Spleen (tissue), 11 donors: ENCODE measurements at regions not wholly inside any gene's neighbourhood (a gene's known extent, or its start where the extent isn't known, plus 50 kb on each side); places are given as distances from the start of the nearest gene placed in this dataset.

Experiments used
- DNase-seq: peaks from one replicate; pipeline ENCODE4 v3.0.0-alpha.2; 2020
- H3K27ac ChIP-seq, 8 donors: fragments of 200-600 bp; sonication (generic) in 7 of 8; 1 replicate in 4 of 8; 2 replicates in 4 of 8; pipeline versions ENCODE4 v1.5.0 to v1.8.0; 2016 to 2021; ENCODE audit warnings: inconsistent platforms in 4 of 8, mild to moderate bottlenecking in 4 of 8, moderate library complexity in 1 of 8
- H3K27me3 ChIP-seq, 7 donors: fragments of 200-600 bp; sonication (generic) in 6 of 7; replicated peaks in 1 of 7; 1 replicate in 4 of 7; 2 replicates in 3 of 7; pipeline versions ENCODE4 v1.5.0 to v1.8.0; 2016 to 2021; ENCODE audit warnings: inconsistent platforms in 3 of 7, mild to moderate bottlenecking in 1 of 7
- H3K36me3 ChIP-seq, 6 donors: fragments of 200-600 bp; sonication (generic) in 5 of 6; 1 replicate in 4 of 6; 2 replicates in 2 of 6; pipeline versions ENCODE4 v1.5.0 to v1.8.0; 2016 to 2021; ENCODE audit warnings: inconsistent platforms in 2 of 6
- H3K4me1 ChIP-seq, 6 donors: fragments of 200-600 bp; sonication (generic) in 5 of 6; 1 replicate in 3 of 6; 2 replicates in 3 of 6; pipeline versions ENCODE4 v1.5.0 to v1.8.0; 2016 to 2021; ENCODE audit warnings: inconsistent platforms in 3 of 6
- H3K4me3 ChIP-seq, 8 donors: fragments of 200-600 bp; sonication (generic) in 7 of 8; 1 replicate in 4 of 8; 2 replicates in 4 of 8; pipeline versions ENCODE4 v1.5.0 to v1.8.0; 2016 to 2021; ENCODE audit warnings: inconsistent platforms in 4 of 8, mild to moderate bottlenecking in 4 of 8, moderate library complexity in 2 of 8
- H3K9me3 ChIP-seq, 8 donors: fragments of 200-600 bp; sonication (generic) in 7 of 8; 1 replicate in 4 of 8; 2 replicates in 4 of 8; pipeline versions ENCODE4 v1.5.0 to v1.8.0; 2016 to 2021; ENCODE audit warnings: inconsistent platforms in 4 of 8
- POLR2A ChIP-seq, 3 donors: fragments of 450-650 bp; IDR thresholded peaks; one replicate each; pipeline ENCODE4 v1.5.1; 2017; ENCODE audit warnings: antibody characterized with exemption in 3 of 3, mild to moderate bottlenecking in 1 of 3
- POLR2AphosphoS5 ChIP-seq, 3 donors: sonication (generic); formaldehyde crosslinking; IDR thresholded peaks; one replicate each; pipeline ENCODE4 v1.5.1; 2017; ENCODE audit warnings: antibody characterized with exemption in 3 of 3
- WGBS, 5 donors: extraction: QIAGEN DNeasy Blood & Tissue Kit in 3 of 5; methylation state at CpG; one replicate each; pipeline versions ENCODE4 v1.1.5 to v1.1.7; 2013 to 2018; 5-methylcytosine and 5-hydroxymethylcytosine counted together
- intact Hi-C: fragments of 100-400 bp; cut with DNase I; formaldehyde crosslinking; loops from one replicate; pipeline ENCODE4 v1.15.0; 2023; ENCODE audit warnings: low total_unique reads
- TF ChIP-seq, protein P1 (sequence below), 11 experiments: fragments of 200-600 bp in 7 of 11; fragments of 450-650 bp in 4 of 11; sonication (generic) in 4 of 11; IDR thresholded peaks in 8 of 11; conservative IDR thresholded peaks in 3 of 11; 1 replicate in 7 of 11; 2 replicates in 4 of 11; pipeline versions ENCODE4 v1.4.0 to v1.8.0; 2016 to 2021; ENCODE audit warnings: antibody characterized with exemption in 11 of 11, inconsistent platforms in 4 of 11, mild to moderate bottlenecking in 1 of 11
- donor health status: healthy with polysubstance abuse.
- donor health status: DM: no; HTN: no; CAD: no; lungs with moderate emphysema.
- donor health status: DM: no; HTN: no; CAD: no.
- donor health status: Bipolar disorder and iron deficiency.
- donor health status: healthy.
- donor health status: DM: no; HTN: no; CAD: no.
- donor health status: DM: yes; HTN: yes; CAD: no.

DNA sequence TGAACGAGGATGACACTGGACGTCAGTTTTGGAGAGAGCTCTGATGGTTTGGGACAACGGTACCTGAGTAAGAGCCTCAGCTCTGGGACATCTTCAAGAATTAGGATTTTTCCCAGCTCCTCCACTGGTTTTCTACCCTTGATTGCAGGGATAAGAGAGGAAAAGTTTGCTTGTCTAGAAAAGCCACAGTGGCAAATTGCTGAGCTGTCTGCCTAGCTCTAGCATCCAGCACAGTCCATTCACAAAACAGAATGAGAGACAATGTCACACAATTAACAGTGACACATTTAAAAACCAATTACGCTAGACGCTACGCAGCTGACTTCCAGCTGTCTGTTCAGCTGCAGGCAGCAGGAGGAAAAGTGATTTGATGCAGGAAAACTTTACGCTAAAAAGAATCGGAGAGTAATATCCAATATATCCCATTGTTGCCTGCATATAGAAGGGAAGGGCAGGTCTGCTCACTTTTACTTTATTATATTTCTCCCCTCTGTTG lies 168.1 kb upstream of the PRICKLE1 start:
- H3K27me3 ChIP-seq: no peaks in the 10 kb centered on the region
- intact Hi-C loops: no loop called here
- no peaks in the 10 kb centered on the region for H3K36me3 ChIP-seq
- WGBS, 5 donors: 73 to 79% (median 77%) methylated on average over 8 of the region's 8 CpGs
- no peak overlapping the region for H3K4me3 ChIP-seq
- no peaks in the 10 kb centered on the region for H3K9me3 ChIP-seq
- DNase-seq: no peak
- peaks cover 0 to 4% (median 0%) of the 10 kb centered on the region in 6 donors for H3K4me1 ChIP-seq
- TF ChIP-seq POLR2A (IDR thresholded peaks at IDR 0.05) (no peak), POLR2AphosphoS5 (IDR thresholded peaks at IDR 0.05) (peak in 1 of 3 donors; percentile 50)
- H3K27ac ChIP-seq: no peak overlapping the region

DNA sequence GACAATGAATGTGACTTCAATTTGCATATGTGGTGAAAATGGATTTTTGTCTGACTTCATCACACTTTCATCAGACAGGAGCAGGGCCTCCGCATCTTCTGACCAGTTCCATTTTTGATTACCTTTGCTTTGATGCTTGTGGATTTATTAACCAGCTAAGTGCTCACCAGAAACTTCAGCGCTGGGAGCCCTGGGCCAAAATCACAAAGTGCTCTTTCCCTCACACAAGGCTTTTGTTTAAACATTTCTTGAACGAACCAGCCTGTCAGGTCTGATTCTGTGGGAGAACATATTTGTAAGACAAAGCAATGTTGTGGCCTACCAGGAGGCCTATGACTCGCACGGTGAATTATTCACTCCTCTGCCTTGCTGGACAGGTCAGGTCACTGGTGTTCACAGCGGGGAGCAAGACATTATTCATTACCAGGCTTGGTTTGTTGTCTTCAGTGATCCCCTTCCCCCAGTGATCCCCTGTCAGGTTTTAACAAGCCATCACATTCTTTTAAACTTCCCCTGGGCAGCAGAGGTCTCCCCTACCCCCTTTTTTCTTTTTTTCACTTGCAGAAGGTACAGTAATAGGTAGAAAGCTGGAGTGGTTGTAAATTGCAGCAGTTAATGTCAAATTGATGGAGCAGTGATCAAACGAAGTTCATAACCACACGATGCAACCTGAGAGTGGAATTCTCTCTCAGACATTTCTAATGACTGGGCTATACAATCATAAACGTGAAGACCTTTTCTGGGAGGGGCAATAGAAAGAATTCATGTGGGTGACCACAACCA lies 167.5 kb upstream of the PRICKLE1 start:
- H3K27ac ChIP-seq: no peak overlapping the region
- TF ChIP-seq POLR2A (IDR thresholded peaks at IDR 0.05): no peak
- TF ChIP-seq, protein P1, sequence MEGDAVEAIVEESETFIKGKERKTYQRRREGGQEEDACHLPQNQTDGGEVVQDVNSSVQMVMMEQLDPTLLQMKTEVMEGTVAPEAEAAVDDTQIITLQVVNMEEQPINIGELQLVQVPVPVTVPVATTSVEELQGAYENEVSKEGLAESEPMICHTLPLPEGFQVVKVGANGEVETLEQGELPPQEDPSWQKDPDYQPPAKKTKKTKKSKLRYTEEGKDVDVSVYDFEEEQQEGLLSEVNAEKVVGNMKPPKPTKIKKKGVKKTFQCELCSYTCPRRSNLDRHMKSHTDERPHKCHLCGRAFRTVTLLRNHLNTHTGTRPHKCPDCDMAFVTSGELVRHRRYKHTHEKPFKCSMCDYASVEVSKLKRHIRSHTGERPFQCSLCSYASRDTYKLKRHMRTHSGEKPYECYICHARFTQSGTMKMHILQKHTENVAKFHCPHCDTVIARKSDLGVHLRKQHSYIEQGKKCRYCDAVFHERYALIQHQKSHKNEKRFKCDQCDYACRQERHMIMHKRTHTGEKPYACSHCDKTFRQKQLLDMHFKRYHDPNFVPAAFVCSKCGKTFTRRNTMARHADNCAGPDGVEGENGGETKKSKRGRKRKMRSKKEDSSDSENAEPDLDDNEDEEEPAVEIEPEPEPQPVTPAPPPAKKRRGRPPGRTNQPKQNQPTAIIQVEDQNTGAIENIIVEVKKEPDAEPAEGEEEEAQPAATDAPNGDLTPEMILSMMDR (IDR thresholded peaks at IDR 0.05 in 8 of 11, conservative IDR thresholded peaks at IDR 0.05 in 3 of 11): no peak
- TF ChIP-seq POLR2AphosphoS5 (IDR thresholded peaks at IDR 0.05): no peak
- intact Hi-C loops: no loop called here
- H3K4me3 ChIP-seq: no peak overlapping the region
- no peaks in the 10 kb centered on the region for H3K36me3 ChIP-seq
- H3K9me3 ChIP-seq: no peaks in the 10 kb centered on the region
- 55 to 71% (median 62%) methylated on average over 9 of the region's 9 CpGs for WGBS, 5 donors
- peaks cover 0 to 4% (median 0%) of the 10 kb centered on the region in 6 donors for H3K4me1 ChIP-seq
- no peaks in the 10 kb centered on the region for H3K27me3 ChIP-seq
- no peak for DNase-seq

DNA sequence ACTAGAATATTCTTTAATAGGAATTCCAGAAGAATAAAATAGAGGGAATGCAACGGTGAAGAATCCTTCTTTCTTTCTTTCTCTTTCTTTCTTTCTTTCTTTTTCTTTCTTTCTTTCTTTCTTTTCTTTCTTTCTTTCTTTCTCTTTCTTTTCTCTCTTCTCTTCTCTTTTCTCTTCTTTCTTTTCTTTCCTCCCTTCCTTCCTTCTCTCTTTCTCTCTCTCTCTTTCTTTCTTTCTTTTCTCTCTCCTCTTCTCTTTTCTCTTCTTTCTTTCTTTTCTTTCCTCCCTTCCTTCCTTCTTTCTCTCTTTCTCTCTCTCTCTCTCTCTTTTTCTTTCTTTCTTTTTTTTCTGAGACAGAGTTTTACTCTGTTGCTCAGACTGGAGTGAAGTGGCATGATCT lies 160.8 kb upstream of the PRICKLE1 start:
- intact Hi-C loops: no loop called here
- H3K27ac ChIP-seq: no peak overlapping the region
- H3K4me3 ChIP-seq: no peak overlapping the region
- WGBS, 5 donors: 84 to 92% (median 87%) methylated on average over 1 of the region's 1 CpG
- H3K9me3 ChIP-seq: peaks cover 0 to 27% (median 10%) of the 10 kb centered on the region in 8 donors
- H3K27me3 ChIP-seq: no peaks in the 10 kb centered on the region
- H3K36me3 ChIP-seq: no peaks in the 10 kb centered on the region
- TF ChIP-seq POLR2AphosphoS5 (IDR thresholded peaks at IDR 0.05) (no peak), POLR2A (IDR thresholded peaks at IDR 0.05) (no peak)
- TF ChIP-seq, protein P1 (IDR thresholded peaks at IDR 0.05 in 8 of 11, conservative IDR thresholded peaks at IDR 0.05 in 3 of 11): no peak
- no peak for DNase-seq
- H3K4me1 ChIP-seq: no peaks in the 10 kb centered on the region

DNA sequence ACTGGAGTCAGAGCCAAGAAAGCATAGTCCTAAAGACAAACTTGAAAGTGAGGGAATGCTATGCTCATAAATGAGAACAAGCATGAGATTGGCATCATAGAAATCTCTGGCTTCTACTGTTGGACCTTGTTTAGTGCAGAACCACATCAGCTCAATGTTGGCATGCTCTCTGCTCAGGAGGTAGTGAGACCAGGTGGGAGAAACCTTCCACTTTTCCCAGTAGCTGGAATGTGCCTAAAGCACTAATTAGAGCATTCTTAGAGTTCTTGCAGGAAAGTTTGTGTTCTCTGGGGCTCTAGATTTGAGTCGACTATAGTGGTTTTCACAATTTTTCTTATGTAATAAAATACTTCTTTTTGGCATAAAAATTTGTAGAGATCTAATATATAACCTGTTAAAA lies 159.7 kb upstream of the PRICKLE1 start:
- WGBS, 5 donors: 82 to 100% (median 92%) methylated on average over 1 of the region's 1 CpG
- DNase-seq: no peak
- intact Hi-C loops: no loop called here

DNA sequence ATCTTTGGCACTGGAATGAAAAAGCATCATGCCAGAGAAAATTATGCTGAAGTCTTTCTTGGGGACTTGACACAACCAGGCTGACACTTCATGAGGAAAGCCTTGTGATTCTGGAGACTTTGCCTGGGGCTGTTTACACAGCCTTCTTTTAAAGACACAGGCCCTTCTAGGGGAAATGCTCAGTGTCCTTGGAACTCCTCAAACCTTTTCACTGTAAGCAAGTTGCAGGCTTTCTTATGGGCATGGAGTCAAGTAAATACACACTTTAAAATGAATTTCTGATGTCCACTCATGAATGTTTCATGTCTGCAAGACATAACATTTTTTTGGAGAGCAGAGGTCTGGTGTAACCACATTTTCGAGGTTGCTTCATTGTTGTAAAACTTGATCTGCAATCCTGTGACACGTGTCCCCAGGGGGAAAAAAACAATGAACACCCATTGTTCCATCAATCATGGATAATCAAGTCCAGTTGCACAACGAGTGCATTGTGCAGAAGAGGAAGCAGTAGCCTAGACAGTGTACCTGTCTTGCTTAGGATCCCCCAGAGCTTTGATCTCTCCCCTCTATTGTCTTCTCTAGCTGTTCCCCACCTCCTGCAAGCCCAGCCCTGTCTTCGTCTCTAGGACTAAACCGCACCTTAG lies 155.1 kb upstream of the PRICKLE1 start:
- WGBS, 5 donors: 48 to 66% (median 52%) methylated on average over 5 of the region's 5 CpGs
- intact Hi-C loops: no loop called here
- DNase-seq: no peak
- Histone ChIP-seq H3K4me1 (peaks cover 0 to 4% (median 0%) of the 10 kb centered on the region in 6 donors), H3K27me3 (no peaks in the 10 kb centered on the region), H3K27ac (no peak overlapping the region), H3K4me3 (no peak overlapping the region), H3K9me3 (peaks cover 0 to 26% (median 10%) of the 10 kb centered on the region in 8 donors), H3K36me3 (no peaks in the 10 kb centered on the region)
- TF ChIP-seq POLR2A (IDR thresholded peaks at IDR 0.05) (no peak), POLR2AphosphoS5 (IDR thresholded peaks at IDR 0.05) (no peak)
- TF ChIP-seq, protein P1 (IDR thresholded peaks at IDR 0.05 in 8 of 11, conservative IDR thresholded peaks at IDR 0.05 in 3 of 11): no peak

More for the DNA sequence above, 159.7 kb upstream of the PRICKLE1 start:
- peaks cover 0 to 29% (median 10%) of the 10 kb centered on the region in 8 donors for H3K9me3 ChIP-seq
- H3K27me3 ChIP-seq: no peaks in the 10 kb centered on the region
- H3K27ac ChIP-seq: no peak overlapping the region
- H3K4me1 ChIP-seq: no peaks in the 10 kb centered on the region
- no peak overlapping the region for H3K4me3 ChIP-seq
- no peak for TF ChIP-seq POLR2A (IDR thresholded peaks at IDR 0.05)
- no peak for TF ChIP-seq POLR2AphosphoS5 (IDR thresholded peaks at IDR 0.05)
- no peaks in the 10 kb centered on the region for H3K36me3 ChIP-seq
